HCEC 1CT (cell line): ENCODE measurements at regions not wholly inside any gene's neighbourhood (a gene's known extent, or its start where the extent isn't known, plus 50 kb on each side); places are given as distances from the start of the nearest gene placed in this dataset.
A peak's percentile ranks its signal among the peaks of the same experiment; 100 is the strongest.

Experiments used
- DNase-seq: peaks from one replicate; pipeline ENCODE4 v3.0.0-alpha.2; 2017

GRCh38 chr22:23408321-23408720, 171.8 kb downstream of the IGLL1 start:
- no peak for DNase-seq

- DNase-seq: no peak
These were observed 174.7 kb downstream of the IGLL1 start for GRCh38 chr22:23405366-23405851.

- DNase-seq: no peak
These were observed 175.3 kb downstream of the IGLL1 start for GRCh38 chr22:23404689-23405365.

- DNase-seq: no peak
These were observed 176.1 kb downstream of the IGLL1 start for GRCh38 chr22:23403720-23404688.

- DNase-seq: no peak
These were observed 176.9 kb downstream of the IGLL1 start for GRCh38 chr22:23403152-23403719.

GRCh38 chr22:23402275-23403151, 177.6 kb downstream of the IGLL1 start:
- DNase-seq: peak; percentile 29

- DNase-seq: no peak
These were observed 178.2 kb downstream of the IGLL1 start for GRCh38 chr22:23401910-23402274.

- DNase-seq: peak; percentile 53
These were observed 178.8 kb downstream of the IGLL1 start for GRCh38 chr22:23401111-23401909.

- DNase-seq: no peak
These were observed 179.7 kb downstream of the IGLL1 start for GRCh38 chr22:23400286-23400981.

- DNase-seq: no peak
These were observed 180.5 kb downstream of the IGLL1 start for GRCh38 chr22:23399367-23400285.

- no peak for DNase-seq
These were observed 181.3 kb downstream of the IGLL1 start for GRCh38 chr22:23398701-23399366.

GRCh38 chr22:23397613-23398567, 182.2 kb downstream of the IGLL1 start:
- no peak for DNase-seq

GRCh38 chr22:23397008-23397612, 183.0 kb downstream of the IGLL1 start:
- no peak for DNase-seq

- no peak for DNase-seq
These were observed 183.6 kb downstream of the IGLL1 start for GRCh38 chr22:23396362-23397007.

GRCh38 chr22:23395530-23396361, 184.3 kb downstream of the IGLL1 start:
- DNase-seq: no peak
